ENCODE measurements at regions not wholly inside any gene's neighbourhood (a gene's known extent, or its start where the extent isn't known, plus 50 kb on each side); places are given as distances from the start of the nearest gene placed in this dataset.
"Not testable (repeated sequence)": the region's sequence is repeated elsewhere in the genome, so short reads cannot be mapped to it uniquely, and the experiment has no call there.

DNA sequence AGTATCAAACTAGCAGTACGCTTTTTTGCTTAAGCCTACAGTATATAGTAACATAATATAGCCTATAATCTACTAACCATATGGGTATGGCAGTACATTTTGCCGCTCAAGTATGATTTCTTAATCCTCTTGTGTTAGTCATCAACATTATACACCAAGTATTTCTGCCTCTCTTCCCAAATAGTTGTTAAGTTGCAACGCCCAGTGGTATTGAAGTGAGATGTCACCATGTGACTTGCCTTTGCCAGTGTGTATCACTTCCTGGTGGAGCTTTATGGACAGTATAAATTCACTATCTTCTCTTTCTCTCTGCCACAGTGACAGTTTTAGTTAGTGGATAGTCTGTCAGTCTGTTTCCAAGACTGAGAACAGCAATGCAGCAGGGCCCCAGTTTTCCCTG, 535.5 kb downstream of the PDHA2 start:
- H3K27me3 ChIP-seq (ENCODE audit: control insufficient read depth in 2 of 2, insufficient read depth in 2 of 2, low read length in 2 of 2), result no peaks in the 10 kb centered on the region

DNA sequence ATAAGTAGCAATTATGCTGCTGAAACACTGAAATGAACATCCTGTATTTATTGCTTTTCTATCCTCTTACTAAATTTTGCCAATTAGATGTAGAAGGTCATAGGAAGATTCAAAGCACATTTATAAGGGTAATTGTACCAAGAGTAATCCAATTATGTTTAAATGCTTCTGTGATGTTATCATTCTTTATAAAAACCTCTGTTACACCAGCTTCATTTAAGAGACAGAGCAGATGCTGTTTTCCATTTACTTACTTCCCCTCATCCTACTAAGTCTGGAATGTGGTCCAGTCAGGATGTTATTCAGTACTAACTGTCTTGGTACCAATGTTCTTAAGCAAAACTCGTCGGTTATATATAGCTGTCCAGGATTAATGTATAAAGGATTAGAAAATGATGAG, 539.6 kb downstream of the PDHA2 start:
- Histone ChIP-seq H3K36me3 (ENCODE audit: control insufficient read depth in 2 of 2, insufficient read depth in 2 of 2, low read length in 2 of 2) (no peaks in the 10 kb centered on the region), H3K27me3 (ENCODE audit: control insufficient read depth in 2 of 2, insufficient read depth in 2 of 2, low read length in 2 of 2) (no peaks in the 10 kb centered on the region), H3K27ac (ENCODE audit: low read depth in 2 of 2, low read length in 2 of 2) (no peak overlapping the region), H3K9me3 (ENCODE audit: control insufficient read depth in 2 of 2, low read length in 2 of 2) (peaks cover 0 to 6% of the 10 kb centered on the region in 2 donors), H3K4me3 (ENCODE audit: low read length in 2 of 2) (no peak overlapping the region), H3K9ac (ENCODE audit: low read depth in 1 of 2, low read length in 2 of 2) (no peak overlapping the region), H3K4me1 (ENCODE audit: control insufficient read depth in 2 of 2, insufficient read depth in 2 of 2, low read length in 2 of 2) (no peaks in the 10 kb centered on the region)

More for the DNA sequence above, 535.5 kb downstream of the PDHA2 start:
- Histone ChIP-seq H3K27ac (ENCODE audit: low read depth in 2 of 2, low read length in 2 of 2) (no peak overlapping the region), H3K4me1 (ENCODE audit: control insufficient read depth in 2 of 2, insufficient read depth in 2 of 2, low read length in 2 of 2) (no peaks in the 10 kb centered on the region), H3K9ac (ENCODE audit: low read depth in 1 of 2, low read length in 2 of 2) (no peak overlapping the region), H3K36me3 (ENCODE audit: control insufficient read depth in 2 of 2, insufficient read depth in 2 of 2, low read length in 2 of 2) (no peaks in the 10 kb centered on the region), H3K9me3 (ENCODE audit: control insufficient read depth in 2 of 2, low read length in 2 of 2) (no peaks in the 10 kb centered on the region), H3K4me3 (ENCODE audit: low read length in 2 of 2) (no peak overlapping the region)

- no peaks in the 10 kb centered on the region for H3K4me1 ChIP-seq (ENCODE audit: control insufficient read depth in 2 of 2, insufficient read depth in 2 of 2, low read length in 2 of 2)
- no peak overlapping the region for H3K4me3 ChIP-seq (ENCODE audit: low read length in 2 of 2)
- peaks cover 0 to 6% of the 10 kb centered on the region in 2 donors for H3K9me3 ChIP-seq (ENCODE audit: control insufficient read depth in 2 of 2, low read length in 2 of 2)
- no peaks in the 10 kb centered on the region for H3K27me3 ChIP-seq (ENCODE audit: control insufficient read depth in 2 of 2, insufficient read depth in 2 of 2, low read length in 2 of 2)
- H3K36me3 ChIP-seq (ENCODE audit: control insufficient read depth in 2 of 2, insufficient read depth in 2 of 2, low read length in 2 of 2), result no peaks in the 10 kb centered on the region
- no peak overlapping the region for H3K9ac ChIP-seq (ENCODE audit: low read depth in 1 of 2, low read length in 2 of 2)
- no peak overlapping the region for H3K27ac ChIP-seq (ENCODE audit: low read depth in 2 of 2, low read length in 2 of 2)
Measured at GRCh38 chr4:96380106-96380505, 540.2 kb downstream of the PDHA2 start.

GRCh38 chr4:96383349-96383748, 543.5 kb downstream of the PDHA2 start:
- no peaks in the 10 kb centered on the region for H3K36me3 ChIP-seq (ENCODE audit: control insufficient read depth in 2 of 2, insufficient read depth in 2 of 2, low read length in 2 of 2)
- no peak overlapping the region for H3K27ac ChIP-seq (ENCODE audit: low read depth in 2 of 2, low read length in 2 of 2)
- H3K27me3 ChIP-seq (ENCODE audit: control insufficient read depth in 2 of 2, insufficient read depth in 2 of 2, low read length in 2 of 2), result no peaks in the 10 kb centered on the region
- H3K4me1 ChIP-seq (ENCODE audit: control insufficient read depth in 2 of 2, insufficient read depth in 2 of 2, low read length in 2 of 2), result no peaks in the 10 kb centered on the region
- no peak overlapping the region for H3K9ac ChIP-seq (ENCODE audit: low read depth in 1 of 2, low read length in 2 of 2)
- H3K9me3 ChIP-seq (ENCODE audit: control insufficient read depth in 2 of 2, low read length in 2 of 2), result peaks cover 0 to 6% of the 10 kb centered on the region in 2 donors
- no peak overlapping the region for H3K4me3 ChIP-seq (ENCODE audit: low read length in 2 of 2)

DNA sequence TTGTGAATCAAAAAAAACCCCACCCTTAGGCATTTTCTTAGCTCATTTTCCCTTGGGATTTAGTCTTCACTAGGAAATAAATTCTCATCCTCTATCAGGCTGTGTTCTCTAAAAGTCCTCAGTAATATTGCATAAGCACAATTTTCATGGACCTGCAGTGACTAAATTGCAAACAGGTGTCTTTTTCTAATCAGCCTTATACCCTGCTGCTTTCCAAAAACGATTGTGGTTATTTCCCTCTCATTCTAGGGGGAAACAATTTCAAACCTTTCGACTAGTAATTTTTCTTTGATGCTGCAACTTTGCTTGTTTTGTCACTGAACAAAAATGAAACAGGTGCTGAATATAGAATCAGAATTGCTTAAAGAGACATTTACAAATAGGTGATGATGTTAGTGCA, 549.9 kb downstream of the PDHA2 start:
- H3K36me3 ChIP-seq (ENCODE audit: control insufficient read depth in 2 of 2, insufficient read depth in 2 of 2, low read length in 2 of 2), result no peaks in the 10 kb centered on the region
- H3K9ac ChIP-seq (ENCODE audit: low read depth in 1 of 2, low read length in 2 of 2), result no peak overlapping the region
- no peak overlapping the region for H3K4me3 ChIP-seq (ENCODE audit: low read length in 2 of 2)
- no peaks in the 10 kb centered on the region for H3K9me3 ChIP-seq (ENCODE audit: control insufficient read depth in 2 of 2, low read length in 2 of 2)
- no peak overlapping the region for H3K27ac ChIP-seq (ENCODE audit: low read depth in 2 of 2, low read length in 2 of 2)
- H3K27me3 ChIP-seq (ENCODE audit: control insufficient read depth in 2 of 2, insufficient read depth in 2 of 2, low read length in 2 of 2), result no peaks in the 10 kb centered on the region
- no peaks in the 10 kb centered on the region for H3K4me1 ChIP-seq (ENCODE audit: control insufficient read depth in 2 of 2, insufficient read depth in 2 of 2, low read length in 2 of 2)

DNA sequence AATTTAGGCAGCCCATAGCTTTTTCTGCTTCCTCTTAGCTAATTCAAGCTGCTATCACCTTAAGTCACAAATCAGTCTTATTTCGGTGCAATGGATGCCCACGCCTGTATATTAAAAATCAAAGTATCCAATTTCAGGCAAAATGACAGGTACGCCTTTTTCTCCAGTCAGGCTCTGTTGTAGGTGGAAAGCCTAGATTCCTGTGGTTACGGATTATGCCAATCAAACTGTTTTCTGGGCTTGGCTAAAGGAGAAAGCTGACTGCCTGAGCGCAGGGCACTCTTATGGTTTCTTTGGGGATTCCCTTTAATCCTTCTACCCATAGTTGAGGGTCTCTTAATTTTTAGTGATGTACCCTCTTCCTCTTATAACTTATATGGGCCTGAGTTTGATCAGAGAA, 550.5 kb downstream of the PDHA2 start:
- Histone ChIP-seq H3K27ac (ENCODE audit: low read depth in 2 of 2, low read length in 2 of 2) (no peak overlapping the region), H3K4me3 (ENCODE audit: low read length in 2 of 2) (no peak overlapping the region), H3K9ac (ENCODE audit: low read depth in 1 of 2, low read length in 2 of 2) (no peak overlapping the region), H3K9me3 (ENCODE audit: control insufficient read depth in 2 of 2, low read length in 2 of 2) (no peaks in the 10 kb centered on the region), H3K27me3 (ENCODE audit: control insufficient read depth in 2 of 2, insufficient read depth in 2 of 2, low read length in 2 of 2) (no peaks in the 10 kb centered on the region), H3K36me3 (ENCODE audit: control insufficient read depth in 2 of 2, insufficient read depth in 2 of 2, low read length in 2 of 2) (no peaks in the 10 kb centered on the region), H3K4me1 (ENCODE audit: control insufficient read depth in 2 of 2, insufficient read depth in 2 of 2, low read length in 2 of 2) (no peaks in the 10 kb centered on the region)

GRCh38 chr4:96395747-96396146, 555.9 kb downstream of the PDHA2 start:
- no peak overlapping the region for H3K4me3 ChIP-seq (ENCODE audit: low read length in 2 of 2)
- no peaks in the 10 kb centered on the region for H3K4me1 ChIP-seq (ENCODE audit: control insufficient read depth in 2 of 2, insufficient read depth in 2 of 2, low read length in 2 of 2)
- H3K9me3 ChIP-seq (ENCODE audit: control insufficient read depth in 2 of 2, low read length in 2 of 2), result no peaks in the 10 kb centered on the region
- no peak overlapping the region for H3K9ac ChIP-seq (ENCODE audit: low read depth in 1 of 2, low read length in 2 of 2)
- no peak overlapping the region for H3K27ac ChIP-seq (ENCODE audit: low read depth in 2 of 2, low read length in 2 of 2)
- H3K36me3 ChIP-seq (ENCODE audit: control insufficient read depth in 2 of 2, insufficient read depth in 2 of 2, low read length in 2 of 2), result no peaks in the 10 kb centered on the region
- H3K27me3 ChIP-seq (ENCODE audit: control insufficient read depth in 2 of 2, insufficient read depth in 2 of 2, low read length in 2 of 2), result no peaks in the 10 kb centered on the region

GRCh38 chr4:96406742-96407141, 566.8 kb downstream of the PDHA2 start:
- Histone ChIP-seq H3K27me3 (ENCODE audit: control insufficient read depth in 2 of 2, insufficient read depth in 2 of 2, low read length in 2 of 2) (no peaks in the 10 kb centered on the region), H3K4me3 (ENCODE audit: low read length in 2 of 2) (no peak overlapping the region), H3K27ac (ENCODE audit: low read depth in 2 of 2, low read length in 2 of 2) (no peak overlapping the region), H3K9ac (ENCODE audit: low read depth in 1 of 2, low read length in 2 of 2) (no peak overlapping the region), H3K36me3 (ENCODE audit: control insufficient read depth in 2 of 2, insufficient read depth in 2 of 2, low read length in 2 of 2) (no peaks in the 10 kb centered on the region), H3K9me3 (ENCODE audit: control insufficient read depth in 2 of 2, low read length in 2 of 2) (no peaks in the 10 kb centered on the region), H3K4me1 (ENCODE audit: control insufficient read depth in 2 of 2, insufficient read depth in 2 of 2, low read length in 2 of 2) (no peaks in the 10 kb centered on the region)

DNA sequence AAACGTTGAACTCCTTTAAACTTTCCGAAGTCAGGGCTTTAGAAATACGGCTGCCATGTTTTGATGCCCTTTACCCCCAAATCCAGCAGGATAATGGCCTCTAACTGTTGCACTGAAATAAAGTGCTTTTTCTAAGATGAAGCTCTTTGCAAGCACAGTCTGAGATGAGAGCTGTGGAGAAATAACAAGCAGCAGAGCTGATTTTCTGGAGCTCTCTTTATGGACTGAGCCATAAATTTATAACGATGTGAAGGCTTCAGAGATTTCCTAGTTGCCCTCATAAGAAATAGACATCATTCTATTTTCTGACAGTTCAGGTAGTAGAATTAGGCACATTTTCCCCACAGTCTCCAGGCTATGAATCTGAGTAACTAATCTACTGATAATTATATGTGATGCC, 567.3 kb downstream of the PDHA2 start:
- Histone ChIP-seq H3K36me3 (ENCODE audit: control insufficient read depth in 2 of 2, insufficient read depth in 2 of 2, low read length in 2 of 2) (no peaks in the 10 kb centered on the region), H3K4me1 (ENCODE audit: control insufficient read depth in 2 of 2, insufficient read depth in 2 of 2, low read length in 2 of 2) (no peaks in the 10 kb centered on the region), H3K4me3 (ENCODE audit: low read length in 2 of 2) (no peak overlapping the region), H3K27me3 (ENCODE audit: control insufficient read depth in 2 of 2, insufficient read depth in 2 of 2, low read length in 2 of 2) (no peaks in the 10 kb centered on the region), H3K9ac (ENCODE audit: low read depth in 1 of 2, low read length in 2 of 2) (no peak overlapping the region), H3K27ac (ENCODE audit: low read depth in 2 of 2, low read length in 2 of 2) (no peak overlapping the region), H3K9me3 (ENCODE audit: control insufficient read depth in 2 of 2, low read length in 2 of 2) (no peaks in the 10 kb centered on the region)

- Histone ChIP-seq H3K27me3 (ENCODE audit: control insufficient read depth in 2 of 2, insufficient read depth in 2 of 2, low read length in 2 of 2) (no peaks in the 10 kb centered on the region), H3K36me3 (ENCODE audit: control insufficient read depth in 2 of 2, insufficient read depth in 2 of 2, low read length in 2 of 2) (no peaks in the 10 kb centered on the region), H3K4me1 (ENCODE audit: control insufficient read depth in 2 of 2, insufficient read depth in 2 of 2, low read length in 2 of 2) (no peaks in the 10 kb centered on the region), H3K9me3 (ENCODE audit: control insufficient read depth in 2 of 2, low read length in 2 of 2) (no peaks in the 10 kb centered on the region), H3K4me3 (ENCODE audit: low read length in 2 of 2) (no peak overlapping the region), H3K9ac (ENCODE audit: low read depth in 1 of 2, low read length in 2 of 2) (no peak overlapping the region), H3K27ac (ENCODE audit: low read depth in 2 of 2, low read length in 2 of 2) (no peak overlapping the region)
Measured at GRCh38 chr4:96407738-96408463, 568.0 kb downstream of the PDHA2 start.

- not testable (repeated sequence) for H3K36me3 ChIP-seq (ENCODE audit: control insufficient read depth in 2 of 2, insufficient read depth in 2 of 2, low read length in 2 of 2); H3K9ac ChIP-seq (ENCODE audit: low read depth in 1 of 2, low read length in 2 of 2); H3K27ac ChIP-seq (ENCODE audit: low read depth in 2 of 2, low read length in 2 of 2); H3K4me3 ChIP-seq (ENCODE audit: low read length in 2 of 2); H3K27me3 ChIP-seq (ENCODE audit: control insufficient read depth in 2 of 2, insufficient read depth in 2 of 2, low read length in 2 of 2); H3K9me3 ChIP-seq (ENCODE audit: control insufficient read depth in 2 of 2, low read length in 2 of 2); H3K4me1 ChIP-seq (ENCODE audit: control insufficient read depth in 2 of 2, insufficient read depth in 2 of 2, low read length in 2 of 2)
Measured at GRCh38 chr4:96414853-96415252, 575.0 kb downstream of the PDHA2 start.
